Panc1 (cell line): ENCODE measurements at regions not wholly inside any gene's neighbourhood (a gene's known extent, or its start where the extent isn't known, plus 50 kb on each side); places are given as distances from the start of the nearest gene placed in this dataset.

Experiments used
- ATAC-seq: fragments of 200-7000 bp; cut with Tn5 transposase; 2 replicates; pipeline ENCODE4 v1.9.1; 2020; ENCODE audit warnings: mild to moderate bottlenecking, moderate library complexity
- BruUV-seq: library from RNA; stranded (reverse); fragments of 400-500 nt; replicated peaks from 2 replicates; lab custom pipeline; 2021; lab: Mats Ljungman, UMichigan
- CTCF ChIA-PET: fragments of 300-600 bp; sonication (Branson Sonifier 250); formaldehyde crosslinking; loops from one replicate; lab custom pipeline; 2022; ENCODE audit warnings: antibody characterized with exemption; lab: Charles Lee
- POLR2A ChIA-PET: fragments of 300-600 bp; sonication (Branson Sonifier 250); formaldehyde crosslinking; loops from one replicate; lab custom pipeline; 2022; ENCODE audit warnings: antibody characterized with exemption; lab: Charles Lee
- DNase-seq: peaks from one replicate; pipeline ENCODE4 v3.0.0-alpha.2; 2010; ENCODE audit warnings: low read depth, low spot score
- H3K27ac ChIP-seq: 2 replicates; pipeline ENCODE4 v1.5.1; 2011; ENCODE audit warnings: mild to moderate bottlenecking, low read length, inconsistent platforms
- H3K27me3 ChIP-seq: fragments of 200-500 bp; sonication (Bioruptor generic); 2 replicates; pipeline ENCODE4 v1.6.0; 2014; ENCODE audit warnings: low read length, inconsistent platforms; ENCODE audit not compliant: control insufficient read depth, insufficient read depth
- H3K36me3 ChIP-seq: fragments of 200-500 bp; sonication (Bioruptor generic); 2 replicates; pipeline ENCODE4 v1.5.1; 2014; ENCODE audit warnings: inconsistent platforms, mild to moderate bottlenecking, low read length, moderate library complexity; ENCODE audit not compliant: control insufficient read depth, insufficient read depth
- H3K4me1 ChIP-seq: 2 replicates; pipeline ENCODE4 v1.5.1; 2011; ENCODE audit warnings: inconsistent platforms, mild to moderate bottlenecking, low read length, moderate library complexity; ENCODE audit not compliant: control insufficient read depth, insufficient read depth
- H3K4me3 ChIP-seq, 2 experiments: 2 replicates each; pipeline ENCODE4 v1.5.1; 2011 to 2012; ENCODE audit warnings: low read depth in 2 of 2, low read length in 2 of 2, mild to moderate bottlenecking in 2 of 2, inconsistent platforms in 1 of 2, moderate library complexity in 1 of 2
- H3K9me3 ChIP-seq: fragments of 200-500 bp; sonication (Bioruptor generic); 2 replicates; pipeline ENCODE4 v1.5.1; 2014; ENCODE audit warnings: low read depth, mild to moderate bottlenecking, inconsistent platforms, low read length, moderate library complexity; ENCODE audit not compliant: control insufficient read depth, insufficient read depth
- POLR2AphosphoS5 ChIP-seq: IDR thresholded peaks from 2 replicates; pipeline ENCODE4 v1.6.1; 2012; ENCODE audit warnings: mild to moderate bottlenecking, low read depth, low read length, moderate library complexity
- SIN3A ChIP-seq: IDR thresholded peaks from 2 replicates; pipeline ENCODE4 v1.6.1; 2012; ENCODE audit warnings: low read depth, mild to moderate bottlenecking, low read length, moderate library complexity, borderline replicate concordance; ENCODE audit not compliant: insufficient read depth
- TCF7L2 ChIP-seq: IDR thresholded peaks from 2 replicates; pipeline ENCODE4 v1.6.1; 2011; ENCODE audit warnings: mild to moderate bottlenecking, low read depth, low read length, inconsistent platforms
- in situ Hi-C: cut with HindIII; loops from 2 replicates; pipeline ENCODE4 v1.10.0; 2016; ENCODE audit warnings: low sequenced_read_pairs, low pct_unique_long_range_greater_than_20kb
- intact Hi-C: fragments of 100-400 bp; cut with micrococcal nuclease; formaldehyde crosslinking; loops from one replicate; pipeline ENCODE4 v1.10.0; 2022; ENCODE audit not compliant: unreplicated experiment
- TF ChIP-seq, protein P1 (sequence below): fragments of 450-650 bp; IDR thresholded peaks from 2 replicates; pipeline ENCODE4 v1.5.1; 2017; ENCODE audit warnings: mild to moderate bottlenecking
- TF ChIP-seq, protein P2 (sequence below), 2 experiments: IDR thresholded peaks; 2 replicates each; pipeline ENCODE4 v1.6.1; 2011 to 2012; ENCODE audit warnings: low read depth in 2 of 2, control low read depth in 1 of 2, low read length in 1 of 2, mild to moderate bottlenecking in 1 of 2, moderate library complexity in 1 of 2; ENCODE audit not compliant: insufficient read depth in 1 of 2

DNA sequence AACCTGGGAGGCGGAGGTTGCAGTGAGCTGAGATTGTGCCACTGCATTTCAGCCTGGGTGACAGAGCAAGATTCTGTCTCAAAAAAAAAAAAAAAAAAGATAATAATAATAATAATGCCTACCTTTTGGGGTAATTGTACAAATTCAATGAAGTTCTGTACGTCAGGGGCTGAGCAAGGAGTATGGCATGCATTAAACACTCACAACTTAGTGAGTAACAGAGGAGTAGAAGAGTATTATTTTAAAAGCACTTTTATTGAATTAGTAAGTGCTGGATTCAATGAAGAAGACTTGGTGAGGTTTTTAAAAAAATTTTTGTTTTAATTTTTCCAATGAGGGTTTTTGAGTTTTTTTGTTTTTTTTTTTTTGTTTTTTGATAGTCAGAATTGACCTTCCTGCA is 783.6 kb upstream of the TBX3 start:
- ATAC-seq, result no peak
- no peak for TF ChIP-seq TCF7L2
- TF ChIP-seq, protein P1, sequence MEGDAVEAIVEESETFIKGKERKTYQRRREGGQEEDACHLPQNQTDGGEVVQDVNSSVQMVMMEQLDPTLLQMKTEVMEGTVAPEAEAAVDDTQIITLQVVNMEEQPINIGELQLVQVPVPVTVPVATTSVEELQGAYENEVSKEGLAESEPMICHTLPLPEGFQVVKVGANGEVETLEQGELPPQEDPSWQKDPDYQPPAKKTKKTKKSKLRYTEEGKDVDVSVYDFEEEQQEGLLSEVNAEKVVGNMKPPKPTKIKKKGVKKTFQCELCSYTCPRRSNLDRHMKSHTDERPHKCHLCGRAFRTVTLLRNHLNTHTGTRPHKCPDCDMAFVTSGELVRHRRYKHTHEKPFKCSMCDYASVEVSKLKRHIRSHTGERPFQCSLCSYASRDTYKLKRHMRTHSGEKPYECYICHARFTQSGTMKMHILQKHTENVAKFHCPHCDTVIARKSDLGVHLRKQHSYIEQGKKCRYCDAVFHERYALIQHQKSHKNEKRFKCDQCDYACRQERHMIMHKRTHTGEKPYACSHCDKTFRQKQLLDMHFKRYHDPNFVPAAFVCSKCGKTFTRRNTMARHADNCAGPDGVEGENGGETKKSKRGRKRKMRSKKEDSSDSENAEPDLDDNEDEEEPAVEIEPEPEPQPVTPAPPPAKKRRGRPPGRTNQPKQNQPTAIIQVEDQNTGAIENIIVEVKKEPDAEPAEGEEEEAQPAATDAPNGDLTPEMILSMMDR, result no peak
- TF ChIP-seq, protein P2, sequence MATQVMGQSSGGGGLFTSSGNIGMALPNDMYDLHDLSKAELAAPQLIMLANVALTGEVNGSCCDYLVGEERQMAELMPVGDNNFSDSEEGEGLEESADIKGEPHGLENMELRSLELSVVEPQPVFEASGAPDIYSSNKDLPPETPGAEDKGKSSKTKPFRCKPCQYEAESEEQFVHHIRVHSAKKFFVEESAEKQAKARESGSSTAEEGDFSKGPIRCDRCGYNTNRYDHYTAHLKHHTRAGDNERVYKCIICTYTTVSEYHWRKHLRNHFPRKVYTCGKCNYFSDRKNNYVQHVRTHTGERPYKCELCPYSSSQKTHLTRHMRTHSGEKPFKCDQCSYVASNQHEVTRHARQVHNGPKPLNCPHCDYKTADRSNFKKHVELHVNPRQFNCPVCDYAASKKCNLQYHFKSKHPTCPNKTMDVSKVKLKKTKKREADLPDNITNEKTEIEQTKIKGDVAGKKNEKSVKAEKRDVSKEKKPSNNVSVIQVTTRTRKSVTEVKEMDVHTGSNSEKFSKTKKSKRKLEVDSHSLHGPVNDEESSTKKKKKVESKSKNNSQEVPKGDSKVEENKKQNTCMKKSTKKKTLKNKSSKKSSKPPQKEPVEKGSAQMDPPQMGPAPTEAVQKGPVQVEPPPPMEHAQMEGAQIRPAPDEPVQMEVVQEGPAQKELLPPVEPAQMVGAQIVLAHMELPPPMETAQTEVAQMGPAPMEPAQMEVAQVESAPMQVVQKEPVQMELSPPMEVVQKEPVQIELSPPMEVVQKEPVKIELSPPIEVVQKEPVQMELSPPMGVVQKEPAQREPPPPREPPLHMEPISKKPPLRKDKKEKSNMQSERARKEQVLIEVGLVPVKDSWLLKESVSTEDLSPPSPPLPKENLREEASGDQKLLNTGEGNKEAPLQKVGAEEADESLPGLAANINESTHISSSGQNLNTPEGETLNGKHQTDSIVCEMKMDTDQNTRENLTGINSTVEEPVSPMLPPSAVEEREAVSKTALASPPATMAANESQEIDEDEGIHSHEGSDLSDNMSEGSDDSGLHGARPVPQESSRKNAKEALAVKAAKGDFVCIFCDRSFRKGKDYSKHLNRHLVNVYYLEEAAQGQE (IDR thresholded peaks at IDR 0.05; ENCODE audit: insufficient read depth in 1 of 2, low read depth in 2 of 2, low read length in 1 of 2), result no peak
- no peak for TF ChIP-seq POLR2AphosphoS5
- TF ChIP-seq SIN3A, result no peak
- in situ Hi-C loops (no loop called here), intact Hi-C loops (no loop called here)
- no peaks in the 10 kb centered on the region for H3K4me1 ChIP-seq
- H3K27ac ChIP-seq, result no peak overlapping the region
- H3K27me3 ChIP-seq, result 0 out of 2 replicates have a peak, but pooled peaks cover 2% of the 10 kb centered on the region
- POLR2A ChIA-PET, result no interaction called here
- CTCF ChIA-PET, result no interaction called here
- H3K9me3 ChIP-seq, result no peaks in the 10 kb centered on the region
- DNase-seq, result no peak
- no peak overlapping the region for H3K4me3 ChIP-seq
- BruUV-seq, result no TSS peak
- H3K36me3 ChIP-seq, result no peaks in the 10 kb centered on the region

DNA sequence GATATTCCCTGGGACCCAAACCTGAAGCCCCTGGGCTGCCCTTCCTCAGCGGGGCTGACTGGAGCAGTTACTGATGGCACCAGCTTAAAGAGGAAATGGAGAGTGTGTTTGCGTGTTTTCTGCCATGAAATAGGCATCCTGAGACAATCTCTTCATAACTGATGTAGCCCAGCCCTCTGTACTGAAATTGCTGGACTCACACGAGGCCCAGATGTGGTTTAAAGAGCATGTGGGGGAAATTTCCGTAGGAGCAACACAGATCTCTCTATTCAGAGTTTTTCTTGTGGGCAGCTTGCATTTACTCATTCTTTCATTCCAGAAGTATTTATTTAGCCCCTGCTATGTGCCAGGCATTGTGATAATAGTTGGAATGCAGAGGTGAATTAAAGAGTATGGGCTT is 782.1 kb upstream of the TBX3 start:
- Histone ChIP-seq H3K27ac (no peak overlapping the region), H3K4me3 (no peak overlapping the region), H3K4me1 (no peaks in the 10 kb centered on the region), H3K9me3 (peaks cover 4% of the 10 kb centered on the region; the same call in 1 of the 2 replicates), H3K27me3 (0 out of 2 replicates have a peak, but pooled peaks cover 2% of the 10 kb centered on the region), H3K36me3 (no peaks in the 10 kb centered on the region)
- ATAC-seq, result no peak
- ChIA-PET POLR2A (no interaction called here), CTCF (no interaction called here)
- BruUV-seq, result no TSS peak
- intact Hi-C loops, result no loop called here
- in situ Hi-C loops, result no loop called here
- no peak for DNase-seq
- no peak for TF ChIP-seq POLR2AphosphoS5
- TF ChIP-seq, protein P1, result no peak
- no peak for TF ChIP-seq TCF7L2
